K562 (cell line): ENCODE measurements at regions not wholly inside any gene's neighbourhood (a gene's known extent, or its start where the extent isn't known, plus 50 kb on each side); places are given as distances from the start of the nearest gene placed in this dataset.

Experiments
- BRD9 ChIP-seq: fragments of 450-650 bp; IDR thresholded peaks from 2 replicates; pipeline ENCODE4 v1.6.1; 2018; ENCODE audit warnings: low read depth; ENCODE audit not compliant: partially characterized antibody
- CREB5 ChIP-seq: fragments of 250-450 bp; sonication (Bioruptor Pico); IDR thresholded peaks from 2 replicates; pipeline ENCODE4 v1.5.0; 2020; ENCODE audit warnings: mild to moderate bottlenecking
- EHMT2 ChIP-seq: fragments of 450-650 bp; IDR thresholded peaks from 2 replicates; pipeline ENCODE4 v1.6.1; 2018; ENCODE audit warnings: antibody characterized with exemption
- NR2F6 ChIP-seq: fragments of 450-650 bp; formaldehyde crosslinking; IDR thresholded peaks from 2 replicates; pipeline ENCODE4 v1.4.0; 2020; ENCODE audit warnings: mild to moderate bottlenecking
- POLR2A ChIP-seq: fragments of 450-650 bp; conservative IDR thresholded peaks from 2 replicates; pipeline ENCODE4 v1.6.1; 2016
- SAFB ChIP-seq: fragments of 200-400 bp; formaldehyde crosslinking; IDR thresholded peaks from 2 replicates; pipeline ENCODE4 v1.6.1; 2017; ENCODE audit warnings: low read depth, low read length, borderline replicate concordance
- USF1 ChIP-seq: sonication (generic); formaldehyde crosslinking; IDR thresholded peaks from 2 replicates; pipeline ENCODE4 v1.9.0; 2022; ENCODE audit warnings: mild to moderate bottlenecking, missing genetic modification reagents
- USF2 ChIP-seq: sonication (generic); formaldehyde crosslinking; IDR thresholded peaks from 2 replicates; pipeline ENCODE4 v1.5.0; 2020; ENCODE audit warnings: missing genetic modification reagents
- ZNF318 ChIP-seq, 2 experiments: fragments of 450-650 bp; IDR thresholded peaks; 2 replicates each; pipeline ENCODE4 v1.6.1; 2016; ENCODE audit warnings: mild to moderate bottlenecking in 2 of 2, borderline replicate concordance in 1 of 2, low read depth in 1 of 2, moderate library complexity in 1 of 2
- ZNF324 ChIP-seq: fragments of 250-450 bp; sonication (Bioruptor Pico); IDR thresholded peaks from 2 replicates; pipeline ENCODE4 v1.4.0; 2020; ENCODE audit warnings: mild to moderate bottlenecking

- TF ChIP-seq ZNF318 (IDR thresholded peaks at IDR 0.05; ENCODE audit: borderline replicate concordance in 1 of 2, low read depth in 1 of 2) (no peak), CREB5 (CRISPR knock-in tag) (no peak), ZNF324 (no peak), NR2F6 (CRISPR knock-in tag) (no peak), SAFB (no peak), EHMT2 (no peak), USF2 (CRISPR knock-in tag) (no peak), BRD9 (no peak), POLR2A (no peak), USF1 (CRISPR knock-in tag) (no peak)
These were observed 120.8 kb upstream of the TNR start (continued) for GRCh38 chr1:175864183-175864582.
